ENCODE measurements at regions not wholly inside any gene's neighbourhood (a gene's known extent, or its start where the extent isn't known, plus 50 kb on each side); places are given as distances from the start of the nearest gene placed in this dataset.
A peak's percentile ranks its signal among the peaks of the same experiment; 100 is the strongest.

- DNase-seq (ENCODE audit: low spot score): no peak
Observed at GRCh38 chr5:149441986-149442385, 62.9 kb upstream of the IL17B start.

GRCh38 chr5:149441194-149441753 lies 62.2 kb upstream of the IL17B start:
- no peak for DNase-seq (ENCODE audit: low spot score)

- DNase-seq (ENCODE audit: low spot score): peak; percentile 34
Observed at GRCh38 chr5:149439899-149440542, 60.9 kb upstream of the IL17B start.

GRCh38 chr5:149438711-149439132 lies 59.6 kb upstream of the IL17B start:
- DNase-seq (ENCODE audit: low spot score): no peak

- DNase-seq (ENCODE audit: low spot score): no peak
Observed at GRCh38 chr5:149438281-149438680, 59.2 kb upstream of the IL17B start.

- DNase-seq (ENCODE audit: low spot score): no peak
Observed at GRCh38 chr5:149437391-149438040, 58.4 kb upstream of the IL17B start.

- DNase-seq (ENCODE audit: low spot score): no peak
Observed at GRCh38 chr5:149435660-149436059, 56.6 kb upstream of the IL17B start.

- no peak for DNase-seq (ENCODE audit: low spot score)
Observed at GRCh38 chr5:149435015-149435376, 55.9 kb upstream of the IL17B start.

- DNase-seq (ENCODE audit: low spot score): peak; percentile 51
Observed at GRCh38 chr5:149434162-149435014, 55.3 kb upstream of the IL17B start.

GRCh38 chr5:149433524-149434131 lies 54.5 kb upstream of the IL17B start:
- no peak for DNase-seq (ENCODE audit: low spot score)

GRCh38 chr5:149432911-149433401 lies 53.9 kb upstream of the IL17B start:
- DNase-seq (ENCODE audit: low spot score): no peak

GRCh38 chr5:149432376-149432775 lies 53.3 kb upstream of the IL17B start:
- no peak for DNase-seq (ENCODE audit: low spot score)

GRCh38 chr5:149429839-149430721 lies 51.0 kb upstream of the IL17B start:
- DNase-seq (ENCODE audit: low spot score): no peak

All from RKO (cell line).